GM21447 (cell line): ENCODE measurements at regions not wholly inside any gene's neighbourhood (a gene's known extent, or its start where the extent isn't known, plus 50 kb on each side); places are given as distances from the start of the nearest gene placed in this dataset.
A peak's percentile ranks its signal among the peaks of the same experiment; 100 is the strongest.
"Not testable (repeated sequence)": the region's sequence is repeated elsewhere in the genome, so short reads cannot be mapped to it uniquely, and the experiment has no call there.

ENCODE experiments used
- ATAC-seq: cut with Tn5 transposase; IDR thresholded peaks from one replicate; pipeline ENCODE4 v1.9.1; 2021; ENCODE audit not compliant: unreplicated experiment

- ATAC-seq = no peak
Observed at GRCh38 chr6:155580904-155581303, 125.3 kb upstream of the NOX3 start.

GRCh38 chr6:155578251-155578650 is 122.6 kb upstream of the NOX3 start:
- no peak for ATAC-seq

DNA sequence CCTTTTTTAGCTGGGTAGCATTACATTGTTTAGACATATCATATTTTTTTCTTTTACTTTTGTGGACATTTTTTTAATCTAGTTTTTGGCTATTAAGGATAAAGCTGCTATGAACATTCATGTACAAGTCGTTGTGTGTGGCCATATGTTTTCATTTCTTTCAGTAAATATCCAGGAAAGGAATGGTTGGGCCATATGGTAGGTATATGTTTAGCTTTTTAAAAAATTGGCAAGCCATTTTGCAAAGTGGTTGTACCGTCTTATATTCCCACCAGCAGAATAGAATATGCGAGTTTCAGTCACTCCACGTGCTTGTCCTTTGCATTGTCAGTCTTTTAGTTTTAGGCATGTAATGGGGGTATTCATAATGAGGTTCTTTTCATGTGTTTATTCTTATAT is 106.3 kb upstream of the NOX3 start:
- no peak for ATAC-seq

DNA sequence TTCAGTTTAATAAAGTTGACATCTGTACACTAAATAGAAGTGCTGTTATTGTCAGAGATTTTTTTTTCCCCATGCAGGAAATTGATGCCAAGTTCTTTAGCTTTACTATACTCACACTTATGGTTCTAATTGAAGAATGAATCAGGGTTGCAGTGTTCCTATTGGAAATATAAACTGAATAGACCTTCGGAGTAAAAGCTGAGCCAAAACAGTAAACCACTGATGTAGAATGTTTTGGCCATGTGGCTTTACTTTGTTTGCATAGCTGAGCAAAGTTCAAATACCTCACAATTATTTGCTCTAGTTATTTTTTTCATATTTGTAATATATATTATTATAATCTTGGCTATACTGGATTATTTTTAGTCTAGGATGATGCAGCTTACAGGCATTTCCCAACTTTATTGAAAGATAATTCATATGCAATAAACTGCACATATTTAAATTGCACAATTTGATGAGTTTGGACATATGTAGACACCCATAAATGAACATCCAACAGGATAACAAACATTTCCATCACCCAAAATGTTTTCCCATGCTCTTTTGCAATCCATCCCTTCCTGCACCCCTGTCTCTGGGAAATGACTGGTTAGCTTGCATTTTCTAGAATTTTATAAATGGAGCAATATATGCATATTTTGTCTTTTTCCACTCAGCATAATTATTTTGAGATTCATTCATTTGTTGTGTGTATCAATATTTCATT is 105.8 kb upstream of the NOX3 start:
- ATAC-seq = no peak

- ATAC-seq = no peak
Observed at GRCh38 chr6:155549928-155550327, 94.3 kb upstream of the NOX3 start.

DNA sequence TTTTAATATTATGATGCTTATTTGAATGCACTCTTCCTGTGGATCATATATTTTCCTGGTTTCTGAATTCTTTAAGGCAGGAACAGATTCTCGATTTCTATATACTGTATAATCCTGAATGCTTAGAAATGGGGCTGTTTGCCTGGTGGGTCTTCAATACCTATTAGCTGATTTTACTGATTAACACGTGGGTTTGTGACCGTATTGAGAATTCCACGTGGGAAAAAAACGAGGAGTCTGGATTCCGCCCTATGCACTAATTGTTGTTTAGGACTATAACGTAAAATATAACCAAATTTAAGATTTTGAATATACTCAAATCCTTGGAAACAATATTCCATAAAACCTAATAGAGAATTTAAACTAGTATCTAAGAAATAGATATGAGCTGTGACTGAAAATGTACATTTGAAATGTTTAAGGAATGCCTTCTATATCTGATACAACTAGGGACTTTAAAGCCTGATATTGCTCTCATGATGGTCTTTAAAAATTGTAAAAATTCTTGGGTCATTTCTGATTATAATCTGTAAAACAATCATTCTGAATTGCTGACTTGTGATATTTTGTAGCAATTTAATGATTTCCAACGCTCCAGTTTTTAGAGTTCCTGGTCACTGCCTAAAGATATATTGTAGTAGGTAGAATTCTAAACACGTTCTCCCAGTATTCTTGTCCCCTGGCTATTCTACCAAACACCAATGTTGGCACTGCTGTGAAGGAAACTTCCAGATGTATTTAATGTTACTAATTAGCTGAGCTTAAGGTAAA is 93.6 kb upstream of the NOX3 start:
- ATAC-seq = no peak

GRCh38 chr6:155548576-155548975 is 92.9 kb upstream of the NOX3 start:
- no peak for ATAC-seq

DNA sequence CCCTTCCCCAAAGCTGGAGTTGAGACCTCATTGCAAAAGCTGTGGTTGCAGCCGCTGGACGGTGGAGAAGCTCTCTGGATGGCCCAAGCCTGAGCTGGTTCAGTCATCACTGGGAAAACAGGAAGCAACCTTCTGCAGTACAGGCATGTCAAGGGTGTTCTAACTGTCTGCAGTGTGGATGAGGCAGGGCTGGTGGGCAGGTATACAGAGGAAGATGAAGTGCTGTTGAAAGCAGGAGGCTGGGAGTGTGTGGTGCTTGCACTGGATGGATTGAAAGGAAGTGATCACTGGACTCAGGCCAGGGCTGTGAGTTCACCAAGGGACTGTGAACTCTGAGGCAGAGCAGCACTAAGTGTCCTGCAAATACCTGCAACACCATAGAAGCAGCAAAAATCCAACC is 89.0 kb upstream of the NOX3 start:
- ATAC-seq = no peak

- no peak for ATAC-seq
Observed at GRCh38 chr6:155543166-155543847, 87.7 kb upstream of the NOX3 start.

GRCh38 chr6:155542036-155542435 is 86.4 kb upstream of the NOX3 start:
- no peak for ATAC-seq

DNA sequence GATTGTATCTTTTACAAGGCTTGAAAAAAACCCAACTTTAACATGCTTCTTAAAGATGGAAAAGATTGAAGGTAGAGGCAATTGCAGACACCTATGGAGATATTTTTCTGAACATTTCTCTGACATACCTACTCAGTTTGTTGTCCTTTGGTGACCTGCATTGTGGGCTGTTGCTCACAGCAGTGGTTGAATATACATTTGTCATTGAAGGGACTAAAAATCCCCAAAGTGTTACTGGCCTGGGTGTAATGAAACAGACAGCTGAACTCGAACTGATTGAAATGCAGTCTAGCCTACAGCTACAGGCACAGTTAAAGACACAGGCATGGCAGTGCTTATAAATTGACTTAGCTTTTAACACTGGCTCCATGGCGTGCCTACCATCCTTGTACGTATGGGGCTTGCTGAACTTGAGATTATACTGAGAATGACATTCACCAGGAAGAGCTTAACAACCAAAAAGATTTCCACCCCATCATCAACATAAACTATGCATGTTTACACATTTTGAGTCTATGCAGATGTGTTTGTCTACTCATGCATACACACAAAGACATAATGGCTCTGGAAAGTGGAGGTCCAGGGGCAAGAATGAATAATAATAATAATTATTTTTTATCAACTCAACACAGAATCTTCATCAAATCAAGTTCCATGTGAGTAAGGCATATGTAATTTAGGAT is 83.2 kb upstream of the NOX3 start:
- ATAC-seq = no peak

DNA sequence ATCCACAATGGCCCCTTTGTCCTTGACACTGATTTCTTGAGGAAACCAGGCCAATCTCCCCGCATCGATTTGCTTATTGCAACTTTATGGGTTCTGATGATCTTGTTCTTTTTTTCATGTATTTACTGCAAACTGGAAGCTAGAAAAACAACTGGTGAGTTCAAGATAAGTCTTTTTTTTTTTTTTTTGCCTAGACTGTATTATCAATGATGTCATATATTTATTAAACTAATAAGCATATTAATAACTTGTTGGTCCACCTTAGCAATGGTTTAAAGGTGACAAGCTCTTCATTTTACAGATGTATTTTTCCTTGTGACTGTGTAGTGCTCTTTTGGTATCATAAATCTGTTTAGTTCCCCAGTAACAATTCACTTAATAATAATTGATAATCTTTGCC is 79.0 kb upstream of the NOX3 start:
- ATAC-seq = no peak

GRCh38 chr6:155530219-155530834 is 74.7 kb upstream of the NOX3 start:
- no peak for ATAC-seq

DNA sequence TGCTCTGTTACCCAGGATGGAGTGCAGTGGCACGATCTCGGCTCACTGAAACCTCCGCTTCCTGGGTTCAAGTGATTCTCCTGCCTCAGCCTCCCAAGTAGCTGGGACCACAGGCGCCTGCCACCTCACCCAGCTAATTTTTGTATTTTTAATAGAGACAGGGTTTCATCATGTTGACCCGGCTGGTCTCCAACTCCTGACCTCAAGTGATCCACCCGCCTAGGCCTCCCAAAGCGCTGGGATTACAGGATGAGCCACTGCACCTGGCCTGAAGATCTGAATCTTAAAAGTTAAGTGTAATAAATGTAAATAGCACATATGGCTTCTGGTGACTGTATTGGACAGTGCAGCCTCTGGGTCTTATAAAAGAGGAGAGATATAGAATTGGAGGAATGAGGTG is 74.2 kb upstream of the NOX3 start:
- not testable (repeated sequence) for ATAC-seq

DNA sequence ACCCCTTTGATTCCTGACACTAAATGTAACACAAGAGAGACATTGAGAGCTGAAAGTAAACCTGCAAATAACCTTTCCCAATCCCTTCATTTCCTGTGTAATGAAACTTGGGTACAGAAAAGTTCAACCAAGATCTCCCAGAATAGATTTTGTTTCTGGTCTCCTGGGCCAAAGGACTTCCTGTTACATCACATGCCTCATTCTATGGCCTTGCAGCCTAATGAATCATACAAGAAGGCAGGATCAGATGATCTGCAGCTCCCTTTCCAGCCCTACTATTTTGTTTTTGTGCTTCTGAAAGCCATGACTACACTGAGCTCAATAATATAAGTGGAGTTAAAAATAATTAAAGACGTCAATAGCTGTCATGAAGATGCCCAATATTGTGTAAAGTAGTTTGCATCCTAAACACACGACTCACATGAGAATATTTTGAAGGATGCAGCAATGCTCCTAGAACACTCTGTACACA is 73.4 kb upstream of the NOX3 start:
- ATAC-seq = peak; percentile 54

DNA sequence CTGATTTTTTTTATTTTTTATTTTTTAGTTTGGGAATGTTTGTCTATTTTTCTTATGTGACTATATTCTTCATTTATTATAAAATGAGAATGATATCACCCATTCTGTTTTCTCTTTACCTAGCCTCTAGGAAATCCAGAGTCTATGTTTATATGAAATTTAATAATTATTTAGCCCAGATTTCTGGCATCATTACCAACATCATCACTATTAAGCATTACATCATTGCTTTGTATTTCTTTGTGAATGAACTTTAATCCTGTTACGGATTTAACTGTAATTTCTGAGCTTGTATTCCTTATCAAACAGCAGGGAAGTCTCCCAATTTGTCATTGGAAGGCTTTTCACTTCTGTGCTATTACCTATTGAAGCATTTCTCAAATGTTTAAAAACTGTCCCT is 72.7 kb upstream of the NOX3 start:
- no peak for ATAC-seq

DNA sequence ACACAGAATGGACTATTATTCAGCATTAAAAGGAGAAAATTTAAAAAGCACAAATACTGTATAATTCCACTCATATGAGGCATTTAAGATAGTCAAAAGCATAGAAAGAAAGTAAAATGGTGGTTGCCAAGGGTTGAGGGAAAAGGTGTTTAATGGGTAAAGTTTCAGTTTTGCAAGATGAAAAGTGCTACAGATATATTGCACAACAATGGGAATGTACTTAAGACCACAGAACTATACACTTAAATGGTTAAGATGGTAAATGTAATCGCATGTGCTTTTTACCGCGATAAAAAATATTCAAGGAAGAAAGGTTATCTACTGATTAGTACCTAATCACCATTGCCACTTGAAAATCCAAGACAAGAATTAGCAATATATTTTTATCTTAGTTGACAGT is 71.8 kb upstream of the NOX3 start:
- ATAC-seq = no peak

- ATAC-seq = no peak
Observed at GRCh38 chr6:155523821-155524651, 68.4 kb upstream of the NOX3 start.

DNA sequence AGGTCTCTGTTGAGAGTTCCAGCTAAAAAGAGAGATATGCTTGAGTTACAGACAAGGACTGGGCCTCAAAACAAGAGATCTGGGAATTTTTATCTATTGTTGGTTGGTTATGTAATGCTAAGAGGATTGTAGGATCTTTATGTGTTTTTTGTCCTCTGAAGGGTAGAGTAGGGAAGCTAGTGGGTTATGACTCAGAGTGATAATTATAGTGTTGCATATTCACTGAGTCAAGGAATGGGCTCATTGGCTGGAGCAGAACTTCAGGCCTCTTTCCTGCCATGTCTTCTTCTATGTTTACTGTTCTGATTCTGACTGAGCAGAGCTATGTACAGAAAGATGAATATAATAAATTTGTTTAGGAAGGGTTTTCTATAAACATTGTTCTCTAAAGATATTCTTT is 66.1 kb upstream of the NOX3 start:
- no peak for ATAC-seq

DNA sequence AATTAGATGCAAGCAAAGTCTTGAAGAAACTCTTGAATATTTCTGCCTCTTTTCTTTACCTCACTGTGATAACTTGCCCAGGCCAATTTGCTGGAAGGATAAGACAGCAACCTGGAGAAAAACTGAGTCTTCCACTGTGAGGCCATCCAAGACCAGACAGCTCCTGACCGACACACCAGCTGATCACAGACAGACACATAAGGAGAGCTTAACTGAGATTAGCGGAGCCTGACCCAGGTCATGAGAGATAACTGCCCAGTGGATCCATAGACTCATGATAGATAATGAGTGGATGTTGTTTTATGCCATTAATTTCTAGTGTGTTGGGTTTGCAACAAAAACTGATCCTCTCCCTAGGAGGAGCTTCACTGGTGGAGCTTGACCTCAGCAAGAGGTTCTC is 64.4 kb upstream of the NOX3 start:
- ATAC-seq = no peak
